Natural killer cell (primary cell): ENCODE measurements at regions not wholly inside any gene's neighbourhood (a gene's known extent, or its start where the extent isn't known, plus 50 kb on each side); places are given as distances from the start of the nearest gene placed in this dataset.

Source experiments
- ATAC-seq, 3 donors: fragments of 150-1000 bp in 2 of 3; fragments of 200-7000 bp in 1 of 3; cut with Tn5 transposase; 1 replicate in 1 of 3; 2 replicates in 2 of 3; pipeline ENCODE4 v1.10.0; 2021; ENCODE audit warnings: mild to moderate bottlenecking in 2 of 3, moderate library complexity in 2 of 3
- DNase-seq, 2 donors: peaks; one replicate each; pipeline versions ENCODE4 v3.0.0 to v3.0.0-alpha.2; 2013 to 2021; ENCODE audit warnings: mixed read lengths in 1 of 2
- H3K27ac ChIP-seq: one replicate; pipeline ENCODE4 v1.5.1; 2013; ENCODE audit warnings: mild to moderate bottlenecking, low read length
- H3K27me3 ChIP-seq: one replicate; pipeline ENCODE4 v1.6.1; 2013; ENCODE audit warnings: low read length; ENCODE audit not compliant: control insufficient read depth, insufficient read depth
- H3K36me3 ChIP-seq: one replicate; pipeline ENCODE4 v1.6.1; 2013; ENCODE audit warnings: low read length; ENCODE audit not compliant: control insufficient read depth, insufficient read depth
- H3K4me1 ChIP-seq: one replicate; pipeline ENCODE4 v1.6.1; 2013; ENCODE audit warnings: low read length; ENCODE audit not compliant: control insufficient read depth, insufficient read depth
- H3K4me3 ChIP-seq: one replicate; pipeline ENCODE4 v1.5.1; 2013; ENCODE audit warnings: low read length
- H3K9me3 ChIP-seq: one replicate; pipeline ENCODE4 v1.6.1; 2013; ENCODE audit warnings: low read length; ENCODE audit not compliant: control insufficient read depth, insufficient read depth
- H3K27ac Mint-ChIP-seq, 2 donors: one replicate each; pipeline ENCODE4 v1.8.0; 2022; ENCODE audit warnings: mild to moderate bottlenecking in 2 of 2, mixed read lengths in 2 of 2, moderate library complexity in 1 of 2
- H3K27me3 Mint-ChIP-seq, 2 donors: one replicate each; pipeline ENCODE4 v1.8.0; 2022; ENCODE audit warnings: low read depth in 2 of 2, mixed read lengths in 2 of 2
- H3K36me3 Mint-ChIP-seq: one replicate; pipeline ENCODE4 v1.8.0; 2022; ENCODE audit warnings: mixed read lengths
- H3K4me1 Mint-ChIP-seq, 2 donors: one replicate each; pipeline ENCODE4 v1.8.0; 2022; ENCODE audit warnings: mixed read lengths in 2 of 2
- H3K4me3 Mint-ChIP-seq: one replicate; pipeline ENCODE4 v1.8.0; 2022; ENCODE audit warnings: mild to moderate bottlenecking, moderate library complexity, mixed read lengths
- H3K9me3 Mint-ChIP-seq, 2 donors: one replicate each; pipeline ENCODE4 v1.8.0; 2022; ENCODE audit warnings: mixed read lengths in 2 of 2
- WGBS: methylation state at CpG from one replicate; pipeline ENCODE4 v1.1.7; 2013; ENCODE audit warnings: missing lambda C conversion rate; ENCODE audit not compliant: insufficient coverage; 5-methylcytosine and 5-hydroxymethylcytosine counted together
- intact Hi-C: fragments of 100-400 bp; cut with micrococcal nuclease; formaldehyde crosslinking; loops from one replicate; pipeline ENCODE4 v1.14.2; 2022
- TF ChIP-seq, protein P1 (sequence below): fragments of 200-600 bp; IDR thresholded peaks from one replicate; pipeline ENCODE4 v1.8.0; 2022; ENCODE audit warnings: antibody characterized with exemption

DNA sequence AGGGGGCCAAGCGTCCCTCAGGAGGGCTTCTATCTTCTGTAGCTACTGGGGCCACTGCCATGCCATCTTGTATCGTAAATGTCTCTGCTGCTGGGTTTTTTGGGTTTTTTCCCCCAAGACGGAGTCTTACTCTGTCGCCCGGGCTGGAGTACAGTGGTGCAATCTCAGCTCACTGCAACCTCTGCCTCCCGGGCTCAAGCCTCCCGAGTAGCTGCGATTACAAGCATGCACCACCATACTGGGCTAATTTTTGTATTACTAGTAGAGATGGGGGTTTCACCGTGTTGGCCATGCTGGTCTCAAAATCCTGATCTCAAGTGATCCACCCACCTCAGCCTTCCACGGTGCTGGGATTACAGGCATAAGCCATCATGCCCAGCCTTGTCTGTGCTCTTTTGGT is 111.3 kb upstream of the LOC128125822 start:
- Mint-ChIP-seq H3K4me1 (no peaks in the 10 kb centered on the region), H3K4me3 (no peak overlapping the region), H3K27ac (no peak overlapping the region), H3K27me3 (peaks cover 0 to 3% of the 10 kb centered on the region in 2 donors), H3K36me3 (no peaks in the 10 kb centered on the region), H3K9me3 (no peaks in the 10 kb centered on the region)
- TF ChIP-seq, protein P1, sequence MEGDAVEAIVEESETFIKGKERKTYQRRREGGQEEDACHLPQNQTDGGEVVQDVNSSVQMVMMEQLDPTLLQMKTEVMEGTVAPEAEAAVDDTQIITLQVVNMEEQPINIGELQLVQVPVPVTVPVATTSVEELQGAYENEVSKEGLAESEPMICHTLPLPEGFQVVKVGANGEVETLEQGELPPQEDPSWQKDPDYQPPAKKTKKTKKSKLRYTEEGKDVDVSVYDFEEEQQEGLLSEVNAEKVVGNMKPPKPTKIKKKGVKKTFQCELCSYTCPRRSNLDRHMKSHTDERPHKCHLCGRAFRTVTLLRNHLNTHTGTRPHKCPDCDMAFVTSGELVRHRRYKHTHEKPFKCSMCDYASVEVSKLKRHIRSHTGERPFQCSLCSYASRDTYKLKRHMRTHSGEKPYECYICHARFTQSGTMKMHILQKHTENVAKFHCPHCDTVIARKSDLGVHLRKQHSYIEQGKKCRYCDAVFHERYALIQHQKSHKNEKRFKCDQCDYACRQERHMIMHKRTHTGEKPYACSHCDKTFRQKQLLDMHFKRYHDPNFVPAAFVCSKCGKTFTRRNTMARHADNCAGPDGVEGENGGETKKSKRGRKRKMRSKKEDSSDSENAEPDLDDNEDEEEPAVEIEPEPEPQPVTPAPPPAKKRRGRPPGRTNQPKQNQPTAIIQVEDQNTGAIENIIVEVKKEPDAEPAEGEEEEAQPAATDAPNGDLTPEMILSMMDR: no peak
- 86% methylated on average over 10 of the region's 10 CpGs for WGBS
- no peak for ATAC-seq
- no peak for DNase-seq
- intact Hi-C loops: no loop called here
- no peaks in the 10 kb centered on the region for H3K27me3 ChIP-seq
- H3K4me1 ChIP-seq: no peaks in the 10 kb centered on the region
- no peak overlapping the region for H3K27ac ChIP-seq
- H3K36me3 ChIP-seq: no peaks in the 10 kb centered on the region
- no peak overlapping the region for H3K4me3 ChIP-seq
- H3K9me3 ChIP-seq: no peaks in the 10 kb centered on the region

DNA sequence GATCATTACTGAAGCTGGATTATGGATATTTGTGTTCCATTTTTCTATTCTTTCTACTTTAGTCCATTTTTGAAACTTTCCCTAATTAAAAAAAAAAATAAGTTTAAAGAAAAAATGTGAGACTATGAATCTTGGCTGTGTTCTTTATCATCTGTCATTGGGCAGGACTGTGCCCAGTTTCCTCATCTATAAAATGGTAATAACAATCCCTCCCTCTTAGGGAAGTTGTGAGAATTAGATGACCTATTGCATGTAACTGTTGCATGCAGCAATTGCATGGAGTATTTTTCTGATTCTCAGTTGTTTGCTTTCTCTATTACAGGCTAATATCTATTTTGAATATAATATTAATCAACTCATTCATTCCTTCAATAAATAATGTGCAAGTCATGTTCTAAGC is 108.2 kb upstream of the LOC128125822 start:
- H3K27ac ChIP-seq: no peak overlapping the region
- H3K4me1 ChIP-seq: no peaks in the 10 kb centered on the region
- Mint-ChIP-seq H3K36me3 (no peaks in the 10 kb centered on the region), H3K9me3 (no peaks in the 10 kb centered on the region), H3K4me1 (no peaks in the 10 kb centered on the region), H3K4me3 (no peak overlapping the region), H3K27me3 (peaks cover 0 to 3% of the 10 kb centered on the region in 2 donors), H3K27ac (no peak overlapping the region)
- ATAC-seq: no peak
- H3K4me3 ChIP-seq: no peak overlapping the region
- TF ChIP-seq, protein P1: no peak
- no peaks in the 10 kb centered on the region for H3K36me3 ChIP-seq
- intact Hi-C loops: no loop called here
- DNase-seq: no peak
- no peaks in the 10 kb centered on the region for H3K9me3 ChIP-seq
- H3K27me3 ChIP-seq: no peaks in the 10 kb centered on the region

DNA sequence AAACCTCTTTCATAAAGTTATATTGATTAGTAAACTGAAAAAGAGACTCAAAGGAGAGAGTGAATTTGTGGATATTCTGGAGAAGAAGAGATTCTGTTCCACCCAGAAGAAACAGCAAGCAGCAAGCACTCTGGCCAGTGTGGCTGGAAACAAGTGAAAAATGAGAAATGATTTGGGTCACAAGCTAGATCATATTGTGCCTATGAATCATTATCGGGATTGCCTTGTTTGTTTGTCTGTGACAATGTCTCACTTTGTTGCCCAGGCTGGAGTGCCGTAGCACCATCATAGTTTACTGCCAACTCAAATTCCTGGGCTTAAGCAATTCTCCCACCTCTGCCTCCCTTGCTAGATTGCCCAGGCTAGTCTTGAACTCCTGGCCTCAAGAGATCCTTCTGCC is 106.5 kb upstream of the LOC128125822 start:
- intact Hi-C loops: no loop called here
- no peak overlapping the region for H3K27ac Mint-ChIP-seq
- peaks cover 0 to 3% of the 10 kb centered on the region in 2 donors for H3K27me3 Mint-ChIP-seq
- H3K27ac ChIP-seq: no peak overlapping the region
- no peaks in the 10 kb centered on the region for H3K4me1 Mint-ChIP-seq
- no peaks in the 10 kb centered on the region for H3K9me3 ChIP-seq
- TF ChIP-seq, protein P1: no peak
- H3K4me3 Mint-ChIP-seq: no peak overlapping the region
- ATAC-seq: no peak
- H3K4me1 ChIP-seq: no peaks in the 10 kb centered on the region
- 97% methylated on average over 2 of the region's 2 CpGs for WGBS
- no peaks in the 10 kb centered on the region for H3K36me3 Mint-ChIP-seq
- H3K36me3 ChIP-seq: no peaks in the 10 kb centered on the region
- DNase-seq: no peak
- no peaks in the 10 kb centered on the region for H3K9me3 Mint-ChIP-seq
- no peak overlapping the region for H3K4me3 ChIP-seq
- H3K27me3 ChIP-seq: no peaks in the 10 kb centered on the region

DNA sequence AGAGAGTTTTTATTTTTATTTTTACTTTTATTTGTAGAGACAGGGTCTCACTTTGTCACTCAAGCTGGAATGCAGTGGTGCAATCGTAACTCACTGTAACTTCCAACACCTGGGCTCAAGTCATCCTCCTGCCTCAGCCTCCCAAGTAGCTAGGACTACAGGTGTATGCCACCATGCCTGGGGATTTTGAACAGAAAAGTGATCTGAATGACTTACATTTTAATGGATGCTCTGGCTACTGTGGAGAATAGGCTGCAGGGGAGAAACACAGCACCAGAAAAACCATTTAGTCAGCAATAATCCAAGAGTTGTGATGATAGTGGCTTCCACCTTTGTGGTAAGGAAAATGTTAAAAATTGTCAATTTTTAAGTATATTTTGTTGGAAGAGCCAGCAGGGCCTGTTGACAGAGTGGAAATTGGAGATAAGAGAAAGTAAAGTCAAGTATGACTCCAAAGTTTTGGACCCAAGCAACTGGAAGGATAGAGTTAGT is 106.0 kb upstream of the LOC128125822 start:
- no peak overlapping the region for H3K4me3 ChIP-seq
- Mint-ChIP-seq H3K36me3 (no peaks in the 10 kb centered on the region), H3K4me1 (no peaks in the 10 kb centered on the region), H3K27me3 (peaks cover 0 to 2% of the 10 kb centered on the region in 2 donors), H3K9me3 (no peaks in the 10 kb centered on the region), H3K4me3 (no peak overlapping the region), H3K27ac (no peak overlapping the region)
- 91% methylated on average over 1 of the region's 1 CpG for WGBS
- H3K4me1 ChIP-seq: no peaks in the 10 kb centered on the region
- DNase-seq: no peak
- H3K36me3 ChIP-seq: no peaks in the 10 kb centered on the region
- TF ChIP-seq, protein P1: no peak
- ATAC-seq: no peak
- no peaks in the 10 kb centered on the region for H3K27me3 ChIP-seq
- no peak overlapping the region for H3K27ac ChIP-seq
- intact Hi-C loops: no loop called here
- no peaks in the 10 kb centered on the region for H3K9me3 ChIP-seq
